HG02938 (cell line): ENCODE measurements at regions not wholly inside any gene's neighbourhood (a gene's known extent, or its start where the extent isn't known, plus 50 kb on each side); places are given as distances from the start of the nearest gene placed in this dataset.

ENCODE experiments used
- ATAC-seq: cut with Tn5 transposase; IDR thresholded peaks from one replicate; pipeline ENCODE4 v1.9.1; 2021; ENCODE audit warnings: mild to moderate bottlenecking, moderate library complexity; ENCODE audit not compliant: unreplicated experiment

- no peak for ATAC-seq
Measured at GRCh38 chr18:67381608-67382150, 134.8 kb downstream of the DSEL start.

DNA sequence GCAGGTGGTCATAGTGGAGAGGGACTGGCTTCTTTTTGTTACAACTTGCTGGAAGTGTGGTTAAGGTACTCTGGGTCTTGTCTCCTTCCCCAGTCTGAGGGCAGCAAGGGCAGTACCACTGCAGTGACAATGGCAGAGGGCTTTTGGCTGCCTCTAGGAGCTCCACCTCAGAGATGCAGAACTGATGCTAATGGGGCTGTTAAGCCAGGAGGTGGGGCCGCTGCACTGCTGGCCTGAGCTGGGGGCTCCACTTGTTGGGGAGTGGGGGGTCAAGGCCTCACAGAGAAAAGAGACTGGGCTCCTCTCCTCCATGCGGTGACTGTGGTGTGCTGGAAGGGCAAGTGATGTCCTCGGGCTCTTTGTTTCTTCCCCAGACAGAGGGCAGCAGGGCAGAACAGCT lies 135.7 kb downstream of the DSEL start:
- no peak for ATAC-seq

DNA sequence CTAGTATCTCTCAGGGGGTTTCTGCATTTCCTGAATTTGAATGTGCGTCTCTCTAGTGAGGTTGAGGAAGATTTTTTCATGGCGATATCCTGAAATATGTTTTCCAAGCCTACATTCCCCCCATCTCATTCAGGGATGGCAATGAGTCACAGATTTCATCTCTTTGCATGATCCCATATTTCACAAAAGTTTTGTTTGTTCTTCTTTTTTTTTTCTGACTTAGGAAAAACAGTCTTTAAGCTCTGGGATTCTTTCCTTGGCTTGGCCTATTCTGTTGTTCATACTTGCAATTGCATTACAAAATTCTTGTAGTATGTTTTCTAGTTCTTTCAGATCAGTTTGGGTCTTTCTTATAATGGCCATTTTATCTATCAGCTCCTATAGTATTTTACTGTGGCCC lies 136.5 kb downstream of the DSEL start:
- no peak for ATAC-seq

DNA sequence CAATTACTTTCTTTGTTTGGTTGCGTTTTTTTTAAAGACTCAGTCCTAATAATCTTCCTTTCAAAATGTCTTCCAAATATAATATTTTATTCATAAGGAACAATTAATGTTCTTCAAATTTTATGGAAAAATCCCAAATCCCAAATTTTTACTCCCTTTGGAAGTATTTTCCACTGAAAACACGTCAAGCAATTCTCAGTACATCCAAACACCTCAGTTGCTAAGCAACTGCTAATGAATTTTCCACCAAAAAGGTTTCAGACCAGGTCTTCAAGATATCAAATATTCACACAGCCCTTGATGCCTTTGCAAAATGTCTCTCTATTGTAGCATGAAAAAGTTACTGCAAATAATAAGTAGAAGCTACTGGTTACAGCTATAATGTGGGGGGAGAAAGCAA lies 140.1 kb downstream of the DSEL start:
- ATAC-seq, result no peak

GRCh38 chr18:67373636-67374035 lies 142.9 kb downstream of the DSEL start:
- ATAC-seq, result no peak

DNA sequence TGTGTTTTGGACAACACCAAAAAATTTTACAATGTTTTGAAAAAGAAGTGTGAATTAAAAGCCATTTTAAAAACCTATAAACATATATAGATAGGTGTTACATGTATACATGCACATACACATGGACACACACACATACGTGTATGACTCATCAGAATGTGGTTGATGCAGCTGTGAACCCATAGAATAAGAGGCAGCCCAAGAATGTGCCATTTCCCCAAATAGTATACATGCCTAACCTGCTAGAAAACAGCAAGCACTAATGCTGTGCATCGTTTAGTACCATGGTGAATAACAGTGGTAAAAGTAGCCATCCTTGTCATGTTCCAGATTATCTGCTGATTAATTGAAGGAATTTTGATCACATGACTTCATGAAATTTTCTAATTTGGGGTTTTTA lies 149.0 kb downstream of the DSEL start:
- no peak for ATAC-seq

- ATAC-seq, result no peak
Measured at GRCh38 chr18:67363694-67364093, 152.8 kb downstream of the DSEL start.

GRCh38 chr18:67362906-67363305 lies 153.6 kb downstream of the DSEL start:
- ATAC-seq, result no peak

- ATAC-seq, result peak; percentile 73
Measured at GRCh38 chr18:67359873-67360838, 156.4 kb downstream of the DSEL start.

DNA sequence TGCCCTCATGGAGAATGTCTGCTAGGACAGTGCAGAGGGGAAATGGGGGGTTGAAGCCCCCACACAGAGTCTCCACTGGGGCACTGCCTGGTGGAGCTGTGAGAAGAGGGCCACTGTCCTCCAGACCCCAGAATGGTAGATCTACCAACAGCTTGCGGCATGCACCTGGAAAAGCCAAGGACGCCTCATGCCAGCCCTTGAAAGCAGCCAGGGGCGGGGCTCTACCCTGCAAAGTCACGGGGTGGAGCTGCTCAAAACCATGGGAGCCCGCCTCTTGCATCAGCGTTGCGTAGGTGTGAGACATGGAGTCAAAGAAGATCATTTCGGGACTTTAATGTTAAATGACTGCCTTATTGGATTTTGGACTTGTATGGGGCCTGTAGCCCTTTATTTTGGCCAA lies 157.6 kb downstream of the DSEL start:
- no peak for ATAC-seq

- ATAC-seq, result no peak
Measured at GRCh38 chr18:67354692-67355091, 161.8 kb downstream of the DSEL start.

DNA sequence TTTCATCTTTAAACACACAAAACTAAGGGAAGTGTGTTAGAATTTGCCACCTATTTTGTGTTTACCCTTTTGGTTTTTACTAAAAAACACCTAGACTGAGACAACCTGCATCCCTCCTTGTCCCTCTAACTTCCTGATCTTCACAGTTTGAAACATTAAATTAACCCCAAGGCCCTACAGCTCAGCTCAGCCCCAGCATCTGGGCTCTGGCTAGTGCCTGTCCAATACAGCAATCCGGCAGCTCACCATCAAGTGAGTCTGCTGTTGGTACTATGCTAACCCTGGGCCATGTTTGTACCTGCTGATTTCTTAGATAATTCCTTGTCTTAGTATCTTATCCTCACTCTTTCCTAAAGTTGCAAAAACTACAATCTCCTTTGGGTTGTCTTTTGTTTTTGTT lies 162.4 kb downstream of the DSEL start:
- no peak for ATAC-seq

DNA sequence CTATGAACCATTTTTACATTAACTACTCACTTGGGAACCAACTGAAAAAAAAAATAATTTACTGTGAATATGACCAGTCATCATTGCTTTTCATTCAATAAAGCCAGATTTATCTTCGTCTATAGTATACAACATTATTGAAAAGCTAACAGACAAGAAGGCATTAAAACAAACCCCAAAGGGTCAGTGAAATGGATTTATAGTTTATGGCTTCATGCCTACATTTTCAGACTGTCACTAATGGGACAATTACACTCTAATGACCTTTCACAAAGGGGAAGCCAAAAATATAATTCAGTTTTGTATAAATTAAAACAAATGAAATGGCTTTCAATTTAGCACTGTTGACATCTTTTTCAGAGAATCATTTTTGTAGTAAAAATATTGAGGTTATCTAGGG lies 169.1 kb downstream of the DSEL start:
- ATAC-seq, result no peak

DNA sequence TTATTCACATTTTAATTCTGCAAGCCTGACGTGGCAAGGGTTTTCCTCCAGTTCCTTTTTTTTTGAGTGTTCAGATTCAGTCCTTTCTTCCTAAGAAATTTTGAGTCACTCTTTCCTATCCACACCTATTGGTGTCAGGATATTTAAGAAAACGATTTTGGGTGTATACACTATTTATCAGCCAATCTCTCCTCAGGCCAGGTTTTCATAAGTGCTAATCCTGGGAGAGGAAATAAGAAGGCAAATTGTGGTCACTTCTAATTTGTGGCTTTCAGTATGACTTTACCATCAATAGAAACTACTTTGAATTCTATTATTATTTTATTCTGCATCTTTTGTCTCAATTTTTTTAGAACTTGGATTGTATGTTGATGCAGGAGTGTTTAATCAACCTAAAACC lies 174.4 kb downstream of the DSEL start:
- ATAC-seq, result no peak

DNA sequence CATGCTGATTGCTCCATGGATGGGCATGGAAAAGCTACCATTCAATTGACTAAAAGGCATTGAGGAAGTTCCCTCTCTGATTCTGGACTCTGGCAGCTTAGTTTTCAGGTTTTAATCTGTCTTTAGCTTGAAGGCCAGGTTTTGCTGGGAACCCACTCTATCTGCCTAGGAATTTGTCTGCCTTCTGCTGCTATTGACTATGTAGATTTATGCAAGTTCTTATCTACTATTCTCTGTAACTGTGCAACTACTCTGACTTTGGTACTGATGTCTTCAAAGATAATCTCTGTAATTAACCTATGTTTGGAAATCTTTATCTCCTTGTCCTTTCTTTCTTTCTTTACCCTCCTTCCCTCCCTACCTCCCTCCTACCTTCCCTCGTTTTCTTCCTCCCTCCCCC lies 178.8 kb downstream of the DSEL start:
- no peak for ATAC-seq

DNA sequence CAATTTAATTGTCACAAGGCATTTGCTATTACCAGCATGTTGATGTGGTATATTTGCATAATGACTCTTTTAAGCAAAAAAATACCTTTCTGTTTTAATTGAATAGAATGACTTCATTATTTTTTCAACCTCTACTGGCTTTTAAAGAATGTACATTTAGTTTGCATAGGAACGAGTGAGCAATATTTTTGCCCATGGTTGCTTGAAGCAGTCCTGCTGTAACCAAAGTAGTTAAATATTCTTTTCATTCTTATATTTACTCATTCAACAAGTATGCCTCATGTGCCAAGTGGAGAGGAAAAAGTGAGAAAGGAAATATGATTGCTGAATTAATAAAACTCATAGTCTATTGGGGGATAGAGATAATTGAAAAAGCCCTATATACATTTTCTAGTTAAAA lies 184.7 kb downstream of the DSEL start:
- no peak for ATAC-seq

- no peak for ATAC-seq
Measured at GRCh38 chr18:67319109-67319508, 197.4 kb downstream of the DSEL start.

DNA sequence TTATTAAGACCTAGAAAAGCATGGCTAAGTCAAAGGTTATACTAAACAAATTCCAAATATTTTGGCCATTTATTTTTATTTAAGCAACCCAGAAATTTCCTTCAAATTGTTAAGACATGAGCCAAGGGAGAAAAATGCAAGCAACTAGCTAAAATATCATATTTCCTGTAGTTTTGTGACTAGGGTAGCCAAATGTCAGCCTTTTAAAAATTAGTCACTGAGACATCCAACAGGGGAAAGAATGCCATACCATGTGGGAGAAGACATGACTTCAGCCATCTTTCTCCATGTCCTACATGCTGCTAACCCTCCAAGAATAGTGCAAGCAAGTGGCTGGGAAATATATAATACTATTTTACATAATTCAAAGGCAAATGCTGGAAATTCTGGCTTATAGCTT lies 197.9 kb downstream of the DSEL start:
- no peak for ATAC-seq

DNA sequence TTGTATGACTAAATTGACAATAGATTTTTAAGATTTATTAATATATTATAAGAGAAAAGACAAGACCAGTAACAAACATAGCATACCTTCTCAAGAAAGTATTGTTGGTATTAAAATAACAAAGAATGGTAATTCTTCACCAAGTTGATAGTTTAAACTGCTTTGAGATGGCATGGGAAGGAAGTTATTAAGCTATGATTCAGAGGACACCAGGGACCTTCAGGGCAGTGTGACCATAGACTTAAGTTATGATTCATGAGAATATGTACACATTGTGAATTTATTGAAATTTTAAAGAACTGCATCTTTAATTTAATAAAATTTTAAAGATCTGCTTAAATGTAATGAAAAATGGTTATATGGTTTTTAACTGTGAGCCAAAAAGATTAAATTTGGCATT lies 205.7 kb downstream of the DSEL start:
- no peak for ATAC-seq

DNA sequence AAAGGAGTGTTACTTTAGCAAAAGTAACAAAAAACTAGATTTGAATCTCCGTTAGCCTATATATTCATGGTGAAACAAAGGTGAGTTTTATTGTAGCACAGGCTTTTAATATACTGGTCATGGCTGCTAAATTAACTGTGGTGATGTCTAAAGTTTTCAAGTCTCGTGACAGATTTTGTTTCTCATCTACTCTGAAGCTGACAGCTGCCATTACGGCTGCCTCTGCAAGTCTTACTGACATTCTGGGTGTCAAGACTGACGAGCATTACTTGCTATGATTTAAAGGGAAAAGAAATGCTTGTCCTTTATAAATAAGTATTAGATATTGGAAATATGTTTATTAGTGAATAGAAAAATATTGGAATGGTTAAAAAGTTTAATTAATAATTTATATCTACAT lies 207.7 kb downstream of the DSEL start:
- ATAC-seq, result no peak

- ATAC-seq, result no peak
Measured at GRCh38 chr18:67305466-67305865, 211.1 kb downstream of the DSEL start.

GRCh38 chr18:67302043-67302442 lies 214.5 kb downstream of the DSEL start:
- ATAC-seq, result no peak

GRCh38 chr18:67301592-67301991 lies 214.9 kb downstream of the DSEL start:
- ATAC-seq, result no peak
